Amygdala (tissue), 56 donors: ENCODE measurements at regions not wholly inside any gene's neighbourhood (a gene's known extent, or its start where the extent isn't known, plus 50 kb on each side); places are given as distances from the start of the nearest gene placed in this dataset.
"Not testable (repeated sequence)": the region's sequence is repeated elsewhere in the genome, so short reads cannot be mapped to it uniquely, and the experiment has no call there.

Experiments used
- DNase-seq, 56 donors: peaks; one replicate each; lab custom pipeline; 2025; lab: John Stamatoyannopoulos, UW

DNA sequence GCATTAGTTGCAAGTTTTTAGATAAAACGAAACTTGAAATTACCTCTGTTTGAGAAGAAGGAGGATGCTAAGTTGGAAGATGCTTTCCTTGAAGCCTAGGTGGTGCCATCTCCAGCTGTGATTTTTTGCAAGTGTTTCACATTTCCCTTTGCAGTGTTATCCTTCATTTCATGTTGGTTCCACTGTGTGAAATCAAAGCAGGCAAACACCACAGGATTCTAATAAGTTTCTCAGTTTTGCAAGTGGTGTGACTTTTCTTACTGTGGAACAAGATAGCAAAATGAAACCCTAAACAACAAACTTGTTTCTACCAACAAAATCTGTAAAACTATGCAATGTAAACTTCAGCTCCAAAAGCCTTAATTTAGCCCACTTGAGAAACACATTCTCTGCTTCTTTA is 260.9 kb downstream of the OXSM start:
- DNase-seq, result no peak

DNA sequence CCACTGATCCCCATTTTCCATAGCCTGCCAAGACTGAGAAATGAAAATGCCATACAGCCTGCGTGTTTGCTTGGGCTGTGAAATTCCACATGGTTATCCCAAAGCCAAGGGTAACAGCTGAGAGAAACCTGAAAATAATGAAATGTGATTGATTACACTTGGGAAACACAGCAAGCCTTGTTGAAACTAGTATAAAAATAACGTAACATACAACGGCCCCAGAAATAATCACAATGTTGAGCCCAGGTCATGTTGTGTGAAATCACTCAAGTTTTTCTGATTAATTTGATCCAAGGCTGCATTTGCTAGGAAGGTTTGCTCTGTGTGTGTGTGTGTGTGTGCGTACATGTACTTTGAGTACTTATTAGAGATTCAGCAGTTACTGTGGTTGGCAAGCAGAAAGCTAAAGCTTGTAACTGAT is 269.0 kb downstream of the OXSM start:
- no peak for DNase-seq

DNA sequence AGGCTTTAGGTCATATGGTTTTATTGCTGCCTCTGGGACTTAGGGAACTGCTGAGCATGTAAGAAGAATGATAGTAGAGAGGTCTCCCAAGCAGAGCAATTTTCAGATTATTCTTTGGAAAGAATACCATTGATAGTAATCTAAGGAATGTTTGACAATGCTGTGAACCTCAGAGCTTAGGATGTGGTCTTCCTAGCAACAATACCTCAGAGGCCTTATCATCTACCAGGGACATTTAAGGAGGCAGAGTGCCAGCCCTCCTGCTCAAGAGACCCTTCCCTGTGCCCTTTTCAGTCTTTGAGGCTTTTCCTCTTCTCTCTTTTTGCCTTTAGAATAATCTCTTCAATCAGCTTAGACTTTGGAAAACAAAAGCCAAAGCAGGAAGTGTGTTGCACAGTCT is 272.1 kb downstream of the OXSM start:
- DNase-seq, result no peak

DNA sequence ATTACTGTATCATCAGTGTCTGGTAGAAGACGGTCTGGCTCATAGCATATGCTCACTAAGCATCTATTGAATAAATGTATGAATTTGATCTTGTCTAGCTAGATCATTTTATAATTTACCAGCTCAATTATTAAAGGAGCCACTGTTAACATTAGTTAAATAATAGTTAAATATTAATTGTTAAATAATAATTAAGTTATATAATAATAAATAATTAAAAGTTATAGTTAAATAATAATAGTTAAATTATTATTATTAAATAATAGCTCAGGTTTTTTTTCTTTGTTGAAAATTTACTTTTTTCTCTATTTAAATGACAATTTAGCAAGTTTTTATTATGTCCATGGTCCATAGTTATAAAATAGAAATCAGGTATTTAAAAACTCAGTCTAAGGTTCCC is 274.4 kb downstream of the OXSM start:
- DNase-seq, result no peak

DNA sequence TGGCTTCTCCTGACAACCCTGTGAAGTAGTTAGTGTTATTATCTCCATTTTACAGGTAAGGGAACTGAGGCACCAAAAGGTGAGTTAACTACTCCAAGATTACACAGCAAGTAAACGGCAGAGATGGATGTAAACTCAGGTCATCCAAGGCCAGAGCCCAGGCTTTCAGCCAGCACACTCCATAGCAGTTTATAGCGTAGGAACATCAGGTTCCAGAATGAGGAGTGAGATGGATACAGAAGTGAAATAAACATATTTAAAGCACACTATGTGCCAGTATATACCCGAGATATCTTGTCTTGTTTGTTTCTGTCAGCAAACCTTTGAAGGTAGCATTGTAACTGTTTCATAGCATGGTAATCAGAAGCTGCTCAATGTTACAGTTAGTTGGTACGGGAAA is 279.0 kb downstream of the OXSM start:
- DNase-seq, result no peak

DNA sequence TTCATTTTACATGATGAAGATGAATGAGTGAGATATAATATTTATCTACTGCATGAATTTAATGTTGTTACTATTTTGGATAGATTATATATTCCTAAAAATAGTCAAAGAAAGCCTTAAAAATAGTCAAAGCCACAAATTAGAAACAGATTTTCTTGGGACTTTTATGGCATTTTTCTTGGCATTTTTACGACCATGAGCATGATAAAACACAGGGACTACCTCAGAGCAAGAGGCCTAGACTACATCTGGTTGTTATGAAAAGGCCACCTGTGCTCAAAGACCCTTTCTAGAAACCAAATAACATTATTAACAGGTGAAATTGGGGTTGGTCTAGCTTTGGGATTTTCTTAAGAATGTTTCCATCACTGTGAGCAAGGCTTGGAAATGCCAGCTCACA is 281.0 kb downstream of the OXSM start:
- no peak for DNase-seq

DNA sequence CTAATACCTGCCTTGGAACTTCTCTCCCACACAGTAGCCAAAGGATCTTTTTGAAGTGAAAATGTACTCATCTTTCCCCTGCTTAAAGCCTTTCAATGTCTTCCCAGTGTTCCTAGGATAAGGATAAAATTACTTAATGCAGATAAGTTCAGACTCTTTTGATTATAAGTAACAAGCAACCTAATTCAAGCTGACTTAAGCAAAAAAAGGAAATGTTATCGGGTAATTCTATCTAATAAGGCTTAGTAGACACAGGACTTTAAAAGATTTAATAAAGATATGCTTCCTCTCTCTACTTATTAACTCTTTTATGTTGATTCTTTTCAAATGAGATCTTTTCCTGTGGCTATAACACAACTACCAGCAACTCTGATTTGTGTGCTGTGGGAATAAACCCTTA is 284.2 kb downstream of the OXSM start:
- DNase-seq, result no peak

DNA sequence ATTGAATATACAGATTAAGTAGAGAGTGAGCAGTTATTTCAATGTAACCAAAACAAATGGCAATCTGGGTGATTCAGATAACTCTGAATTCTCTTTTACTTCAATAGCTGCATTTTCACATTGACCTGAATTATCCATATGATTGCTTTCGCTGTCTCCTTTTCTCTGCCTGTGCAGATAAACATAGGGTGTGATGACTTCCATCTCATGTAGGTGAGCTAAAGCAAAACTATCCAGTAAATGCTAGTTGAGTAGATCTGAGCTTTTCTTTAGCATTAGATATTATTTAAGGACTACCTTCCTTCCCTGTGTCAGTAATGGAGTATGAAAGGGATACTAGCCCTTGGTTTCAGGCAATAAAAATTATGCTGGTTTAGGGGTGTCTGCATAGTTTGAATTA is 288.6 kb downstream of the OXSM start:
- no peak for DNase-seq

DNA sequence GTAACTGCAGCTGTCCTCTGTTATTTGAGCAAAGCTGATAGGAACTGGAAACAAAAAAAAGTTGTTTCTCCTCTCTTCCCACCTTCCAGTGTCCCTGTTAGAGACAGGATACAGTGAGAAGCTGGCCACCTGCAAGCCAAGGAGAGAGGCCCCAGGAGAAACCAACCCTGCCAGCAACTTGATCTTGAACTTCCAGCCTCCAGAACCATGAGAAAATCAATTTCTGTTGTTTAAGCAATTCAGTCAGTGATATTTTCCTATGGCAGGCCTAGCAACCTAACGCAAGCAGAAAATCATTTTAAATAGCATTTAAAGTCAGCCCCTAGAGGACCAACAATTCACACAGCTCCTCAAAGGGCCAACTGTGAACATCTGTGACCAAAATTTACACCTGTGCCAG is 291.3 kb downstream of the OXSM start:
- DNase-seq, result no peak

DNA sequence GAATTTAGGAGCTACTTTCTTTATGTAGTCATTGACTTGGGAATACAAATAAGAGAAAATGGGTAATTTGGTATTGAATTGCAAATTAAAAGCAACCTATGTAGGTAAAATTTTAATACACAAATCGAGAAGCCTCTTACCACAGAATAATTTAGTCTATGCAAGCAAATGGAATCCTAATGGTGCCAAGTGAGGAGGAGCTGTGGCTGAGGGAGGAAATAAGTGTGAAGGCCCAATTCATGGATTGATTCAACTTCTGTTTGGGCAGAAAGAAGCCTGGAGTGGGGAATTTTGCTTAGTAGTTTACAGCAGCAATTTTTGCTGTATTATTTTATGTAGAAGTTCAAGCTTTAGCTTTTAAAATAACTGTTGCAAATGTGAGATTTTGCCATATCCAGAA is 291.9 kb downstream of the OXSM start:
- no peak for DNase-seq

DNA sequence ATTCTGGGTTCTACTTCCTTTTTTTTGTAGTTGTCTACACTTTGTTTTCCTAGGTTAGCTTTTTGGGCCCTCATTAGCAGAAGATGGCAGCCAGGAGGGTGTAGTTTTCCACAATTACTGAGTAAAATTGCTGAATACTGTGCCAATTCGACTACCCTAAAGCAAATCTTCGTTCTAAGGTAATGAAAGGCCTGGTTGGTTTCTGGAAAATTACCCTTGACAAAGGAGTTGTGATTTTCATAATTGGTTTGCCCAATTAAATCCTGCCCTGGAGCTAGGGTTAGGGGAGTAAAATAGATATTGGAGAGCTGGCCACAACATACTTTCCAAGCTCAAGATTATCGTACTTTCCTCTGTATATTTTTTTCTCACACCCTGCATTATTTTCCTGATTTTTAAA is 293.0 kb downstream of the OXSM start:
- DNase-seq, result no peak

DNA sequence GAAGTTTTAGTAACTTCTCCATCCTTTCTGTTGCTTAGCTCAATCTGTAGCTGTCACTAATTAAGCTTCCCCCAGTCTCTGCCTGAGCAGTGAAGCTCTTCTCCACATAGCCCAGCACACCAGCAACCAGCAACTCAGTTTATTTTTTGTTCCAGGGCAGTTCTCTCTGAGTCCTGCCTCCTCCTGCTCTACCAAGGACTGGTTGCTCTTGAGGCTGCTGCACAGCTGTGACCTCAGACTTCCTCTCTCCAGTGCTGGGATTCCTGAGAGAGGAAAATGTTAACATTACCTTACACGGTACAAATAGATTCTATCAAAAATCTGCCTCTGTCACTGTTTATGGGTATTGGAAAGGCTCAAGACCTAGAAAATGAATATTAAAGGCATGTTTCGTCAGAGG is 294.7 kb downstream of the OXSM start:
- no peak for DNase-seq

DNA sequence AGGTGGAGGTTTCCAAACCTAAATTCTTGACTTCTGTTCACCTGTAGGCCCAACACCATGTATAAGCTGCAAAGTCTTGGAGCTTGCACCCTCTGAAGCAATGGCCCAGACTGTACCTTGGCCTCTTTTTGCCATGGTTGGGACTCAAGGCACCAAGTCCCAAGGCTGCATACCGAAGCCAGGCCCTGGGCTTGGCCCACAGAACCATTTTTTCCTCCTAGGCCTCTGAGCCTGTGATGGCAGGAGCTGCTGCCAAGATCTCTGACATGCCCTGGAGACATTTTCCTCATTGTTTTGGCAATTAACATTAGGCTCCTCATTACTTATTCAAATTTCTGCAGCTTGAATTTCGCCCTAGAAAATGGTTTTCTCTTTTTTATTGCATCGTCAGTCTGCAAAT is 297.9 kb downstream of the OXSM start:
- DNase-seq, result no peak

DNA sequence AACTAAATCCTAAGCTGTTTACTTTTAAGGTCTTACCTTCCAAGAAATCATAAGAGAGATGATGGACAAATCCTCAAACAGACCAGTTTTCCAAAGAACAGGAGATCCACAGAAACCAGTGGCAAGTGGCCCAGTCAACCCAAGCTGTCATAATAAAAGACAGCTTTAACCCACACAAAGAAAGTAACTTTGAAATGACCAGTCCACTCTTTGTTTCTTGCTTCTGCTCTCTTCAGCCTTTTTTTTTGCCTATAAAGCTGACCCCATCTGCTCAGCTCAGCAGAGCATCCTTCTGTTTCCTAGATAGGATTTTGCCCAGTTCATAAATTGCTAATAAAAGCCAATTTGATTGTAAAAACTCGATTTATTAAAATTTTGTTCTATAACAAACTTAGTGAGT is 299.4 kb downstream of the OXSM start:
- DNase-seq, result no peak

DNA sequence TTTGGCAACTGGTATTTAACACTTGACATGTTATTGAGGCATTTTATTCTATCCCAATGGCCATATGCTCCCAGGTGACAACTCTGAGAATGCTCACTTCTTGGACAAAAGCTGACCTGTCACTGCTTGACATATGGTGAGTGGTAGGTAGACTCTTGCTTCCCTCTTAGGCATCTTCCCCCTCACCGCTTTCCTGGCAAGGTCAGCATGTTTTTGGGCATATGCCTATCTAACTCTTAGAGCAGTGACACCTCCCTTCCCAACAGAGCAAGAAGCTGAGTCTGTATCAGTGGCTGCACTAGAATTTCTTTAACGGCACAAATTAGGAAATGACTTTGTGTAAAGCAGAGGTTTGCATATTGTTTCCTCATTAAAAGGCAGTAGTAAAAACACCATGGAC is 300.7 kb downstream of the OXSM start:
- no peak for DNase-seq

DNA sequence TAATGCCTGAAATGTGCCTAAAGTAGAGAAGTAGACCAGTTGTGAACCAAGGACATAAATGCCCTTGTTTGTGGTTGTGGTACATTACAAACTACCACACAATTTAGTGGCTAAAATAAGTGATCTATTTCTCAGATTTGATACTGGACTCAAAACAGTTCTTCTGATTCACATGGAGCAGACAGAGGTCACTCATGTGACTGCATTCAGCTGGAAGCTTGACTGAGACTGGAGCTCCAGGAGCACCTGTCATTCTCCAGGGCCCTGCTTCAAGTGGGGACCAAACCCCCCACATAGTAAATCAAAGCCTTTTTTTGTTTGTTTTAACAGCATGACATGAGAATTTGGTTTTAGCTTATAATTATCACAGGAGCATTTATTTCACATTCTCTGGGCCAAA is 301.2 kb downstream of the OXSM start:
- DNase-seq, result no peak

DNA sequence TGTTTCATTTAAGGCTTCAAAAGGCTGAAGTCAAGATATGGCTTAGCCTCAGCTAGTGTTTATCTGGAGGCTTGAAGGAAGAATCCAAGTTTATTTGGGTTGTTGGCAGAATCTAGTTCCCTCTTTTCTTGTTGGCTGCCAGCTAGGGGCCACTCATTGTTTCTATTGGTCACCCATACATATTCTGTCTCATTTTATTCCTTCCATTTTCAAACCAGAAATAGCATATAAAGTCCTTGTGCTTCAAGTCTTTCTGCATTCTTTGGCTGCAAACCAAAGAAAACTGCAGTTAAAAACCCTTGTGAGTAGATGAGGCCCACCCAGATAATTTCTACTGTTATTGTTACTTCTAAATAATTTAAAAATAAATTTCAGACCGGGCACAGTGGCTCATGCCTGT is 301.7 kb downstream of the OXSM start:
- DNase-seq, result no peak

DNA sequence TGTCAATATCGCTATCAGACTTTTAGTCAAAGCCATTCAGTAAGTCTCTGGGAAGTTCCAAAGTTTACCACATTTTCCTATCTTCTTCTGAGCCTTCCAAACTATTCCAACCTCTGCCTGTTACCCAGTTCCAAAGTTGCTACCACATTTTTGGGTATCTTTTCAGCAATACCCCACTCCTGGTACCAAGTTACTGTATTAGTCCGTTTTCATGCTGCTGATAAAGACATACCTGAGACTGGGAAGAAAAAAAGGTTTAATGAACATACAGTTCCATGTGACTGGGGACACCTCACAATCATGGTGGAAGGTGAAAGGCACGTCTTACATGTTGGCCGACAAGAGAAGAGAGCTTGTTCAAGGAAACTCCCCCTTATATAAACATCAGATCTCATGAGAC is 307.2 kb downstream of the OXSM start:
- DNase-seq, result not testable (repeated sequence)

DNA sequence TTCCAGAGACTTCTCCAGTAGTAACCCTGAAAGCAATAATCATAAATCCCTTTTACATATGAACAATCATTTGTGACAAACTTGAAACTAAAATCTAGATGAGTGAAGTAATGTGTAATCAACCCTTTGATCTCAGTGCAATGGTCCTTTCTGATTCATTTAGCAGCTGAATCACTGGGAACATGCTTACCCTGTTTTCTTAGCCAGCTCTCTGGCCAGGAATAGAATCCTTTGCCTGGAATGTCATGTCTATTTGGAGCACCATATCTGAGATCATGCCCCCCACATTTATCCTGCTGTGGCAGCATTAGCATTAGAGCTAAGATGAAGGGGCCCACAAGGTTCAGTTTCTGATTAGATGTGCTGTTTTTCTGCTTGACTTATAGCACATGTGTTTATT is 309.8 kb downstream of the OXSM start:
- no peak for DNase-seq

DNA sequence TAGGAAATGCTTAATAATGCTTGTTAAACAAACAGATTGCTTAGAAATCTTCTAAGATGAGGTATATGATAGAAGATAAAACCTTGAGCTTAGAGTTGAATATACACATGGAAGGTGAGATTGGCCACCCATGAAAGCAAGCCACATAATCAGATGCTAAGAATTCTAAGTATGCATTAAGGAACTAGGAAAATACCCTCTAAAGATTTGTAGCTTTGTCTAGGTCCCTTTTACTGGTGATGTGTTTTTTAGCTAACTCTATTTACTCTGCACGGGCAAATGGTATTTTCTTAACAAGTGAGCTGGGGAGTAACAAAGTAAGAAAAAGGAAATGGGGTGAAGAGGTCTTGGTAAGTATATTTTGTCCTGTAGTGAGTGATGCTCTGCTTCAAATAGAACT is 310.3 kb downstream of the OXSM start:
- DNase-seq, result no peak

DNA sequence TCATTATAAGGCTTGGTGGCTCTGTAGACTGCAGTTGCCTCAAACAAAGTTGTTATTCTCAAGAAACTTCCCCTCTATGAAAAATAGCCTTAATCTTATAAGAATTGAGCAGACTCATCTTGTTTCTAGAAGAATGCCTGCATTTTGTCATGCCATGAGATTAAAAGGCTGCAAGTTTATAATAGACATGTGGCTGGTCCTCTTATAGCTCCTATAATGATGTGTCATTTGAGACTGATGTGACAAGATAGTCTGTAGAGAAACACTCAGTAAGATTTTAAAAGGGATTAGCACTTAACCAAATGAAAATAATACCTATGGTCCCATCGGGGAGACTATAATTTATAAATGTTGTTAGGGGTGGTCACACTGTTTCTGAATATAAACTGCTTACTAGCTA is 312.5 kb downstream of the OXSM start:
- no peak for DNase-seq

DNA sequence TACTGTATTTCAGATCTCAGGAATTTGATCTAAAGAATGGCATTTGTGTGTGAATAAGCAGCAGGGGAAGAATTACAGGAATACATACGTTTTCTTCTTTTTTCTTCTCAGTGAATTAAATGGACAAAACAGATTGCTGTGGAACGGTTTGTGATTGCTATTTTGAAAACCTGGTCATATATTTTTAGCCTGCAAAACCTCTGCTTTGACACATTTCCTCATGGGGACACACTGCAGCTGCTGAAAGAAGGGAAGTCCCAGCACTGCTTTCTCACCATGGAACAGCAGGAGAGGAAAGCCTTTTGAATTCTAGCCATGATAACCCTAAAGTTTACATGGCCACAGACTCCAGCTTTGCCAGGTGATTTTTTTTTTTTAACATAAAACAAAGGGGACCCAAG is 315.0 kb downstream of the OXSM start:
- DNase-seq, result no peak

DNA sequence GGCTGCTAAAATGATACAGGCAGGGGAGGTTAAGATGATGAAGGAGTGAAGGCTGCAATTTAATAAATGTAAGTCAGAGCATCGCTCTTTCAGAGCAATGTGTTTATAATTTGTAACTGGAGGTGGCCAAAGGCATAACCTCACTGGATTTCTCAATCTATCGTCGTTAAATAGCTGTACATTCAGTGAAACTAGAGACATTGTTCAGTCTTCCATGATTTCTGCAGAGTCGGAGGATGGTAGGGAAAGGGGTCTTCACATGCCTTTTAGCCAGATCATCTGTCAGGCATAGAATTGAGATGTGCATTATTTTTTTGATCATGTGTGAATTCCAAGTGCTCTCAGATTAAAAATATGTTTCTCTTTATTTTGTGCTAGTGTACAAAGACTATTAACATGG is 315.4 kb downstream of the OXSM start:
- no peak for DNase-seq

DNA sequence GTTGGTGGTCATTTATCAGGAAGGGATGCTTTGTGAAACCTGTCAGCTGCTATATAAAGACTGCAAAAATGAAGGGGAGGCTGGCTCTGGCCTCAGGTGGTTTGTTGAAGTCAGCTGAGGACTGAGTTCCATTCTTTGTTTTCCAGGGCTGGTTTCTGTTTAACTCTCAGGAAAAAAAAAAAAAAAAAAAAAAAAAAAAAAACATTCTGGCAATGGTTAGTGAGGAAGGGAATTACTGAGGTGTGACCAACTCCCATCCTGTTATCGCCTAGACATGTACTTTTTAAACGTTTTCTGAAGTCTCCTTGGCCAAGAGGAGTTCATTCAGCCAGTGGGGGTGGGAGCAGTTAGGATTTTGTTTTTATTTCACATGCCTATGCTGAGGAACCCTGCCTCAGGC is 316.3 kb downstream of the OXSM start:
- DNase-seq, result no peak
